ENCODE measurements at regions not wholly inside any gene's neighbourhood (a gene's known extent, or its start where the extent isn't known, plus 50 kb on each side); places are given as distances from the start of the nearest gene placed in this dataset.

DNA sequence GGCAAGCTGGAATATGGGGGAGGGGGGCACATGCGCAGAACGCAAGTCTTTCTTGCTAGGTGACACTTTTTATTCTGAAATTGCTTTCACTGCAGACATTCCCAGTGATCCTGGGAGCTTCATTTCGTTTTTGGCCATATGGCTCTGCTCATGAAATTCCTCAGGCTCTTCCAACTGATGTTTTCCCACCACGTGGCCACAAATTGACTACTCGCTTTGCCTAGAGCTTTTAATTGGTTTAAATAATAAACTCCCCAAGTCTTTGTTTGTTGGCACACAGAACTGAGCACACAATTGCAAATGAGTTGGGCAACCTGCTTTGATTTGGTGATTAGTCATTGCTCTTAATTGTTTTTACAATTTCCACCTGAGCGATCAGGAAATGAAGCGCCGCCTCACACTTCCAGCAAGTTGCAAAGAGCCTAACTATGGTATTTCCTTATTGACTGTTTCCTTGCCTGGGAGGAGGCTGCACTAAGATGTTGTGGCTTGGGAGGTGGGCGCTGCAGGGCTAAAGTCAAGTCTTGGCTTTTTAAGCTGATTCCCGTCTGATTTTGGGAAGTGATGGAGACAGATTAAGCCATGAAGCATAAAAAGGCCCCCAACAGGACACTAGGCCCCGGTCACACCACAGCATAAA, 282.5 kb downstream of the ZIC3 start:
- Mint-ChIP-seq H3K4me3 (no peak overlapping the region), H3K36me3 (no peaks in the 10 kb centered on the region), H3K4me1 (peaks cover 37% of the 10 kb centered on the region), H3K27me3 (ENCODE audit: low read depth) (peaks cover 7% of the 10 kb centered on the region), H3K27ac (no peak overlapping the region), H3K9me3 (no peaks in the 10 kb centered on the region)
- peak; percentile 79 for ATAC-seq
- DNase-seq (ENCODE audit: low spot score), result no peak
- ChIA-PET CTCF (interaction anchor here (0.6 kb wide), 1 partner anchor 863 kb away, joined by 3 read pairs; the partner anchor contains the start of gene FGF13), POLR2A (no interaction called here)
- no peak for TF ChIP-seq CBFB (CRISPR knock-in tag; IDR thresholded peaks at IDR 0.05; ENCODE audit: low read depth)
- TF ChIP-seq USF2 (CRISPR knock-in tag; IDR thresholded peaks at IDR 0.05), result peak; percentile 57
- no peak for TF ChIP-seq ZNF219 (CRISPR knock-in tag; IDR thresholded peaks at IDR 0.05; ENCODE audit: borderline replicate concordance)
- TF ChIP-seq, protein P1, sequence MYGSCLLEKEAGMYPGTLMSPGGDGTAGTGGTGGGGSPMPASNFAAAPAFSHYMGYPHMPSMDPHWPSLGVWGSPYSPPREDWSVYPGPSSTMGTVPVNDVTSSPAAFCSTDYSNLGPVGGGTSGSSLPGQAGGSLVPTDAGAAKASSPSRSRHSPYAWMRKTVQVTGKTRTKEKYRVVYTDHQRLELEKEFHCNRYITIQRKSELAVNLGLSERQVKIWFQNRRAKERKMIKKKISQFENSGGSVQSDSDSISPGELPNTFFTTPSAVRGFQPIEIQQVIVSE (CRISPR knock-in tag; IDR thresholded peaks at IDR 0.05; ENCODE audit: borderline replicate concordance), result no peak
- TF ChIP-seq PRRX2 (CRISPR knock-in tag; IDR thresholded peaks at IDR 0.05), result no peak
- TF ChIP-seq MXD4 (CRISPR knock-in tag; IDR thresholded peaks at IDR 0.05; ENCODE audit: borderline replicate concordance), result no peak
- TF ChIP-seq JAZF1 (CRISPR knock-in tag; IDR thresholded peaks at IDR 0.05), result no peak
- TF ChIP-seq, protein P2, sequence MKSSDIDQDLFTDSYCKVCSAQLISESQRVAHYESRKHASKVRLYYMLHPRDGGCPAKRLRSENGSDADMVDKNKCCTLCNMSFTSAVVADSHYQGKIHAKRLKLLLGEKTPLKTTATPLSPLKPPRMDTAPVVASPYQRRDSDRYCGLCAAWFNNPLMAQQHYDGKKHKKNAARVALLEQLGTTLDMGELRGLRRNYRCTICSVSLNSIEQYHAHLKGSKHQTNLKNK (CRISPR knock-in tag; IDR thresholded peaks at IDR 0.05), result no peak
- TF ChIP-seq CREB1 (CRISPR knock-in tag; IDR thresholded peaks at IDR 0.05), result no peak
- TF ChIP-seq ATF6 (CRISPR knock-in tag; IDR thresholded peaks at IDR 0.05), result no peak
- TF ChIP-seq FOXK1 (CRISPR knock-in tag; IDR thresholded peaks at IDR 0.05), result no peak
- no peak for TF ChIP-seq ZNF512 (CRISPR knock-in tag; IDR thresholded peaks at IDR 0.05; ENCODE audit: borderline replicate concordance)
- no peak for TF ChIP-seq RELA (CRISPR knock-in tag; IDR thresholded peaks at IDR 0.05; ENCODE audit: borderline replicate concordance)
- TF ChIP-seq TP53 (CRISPR knock-in tag; IDR thresholded peaks at IDR 0.05), result no peak
- no peak for TF ChIP-seq NFYB (CRISPR knock-in tag; conservative IDR thresholded peaks at IDR 0.05; ENCODE audit: low read depth)
- TF ChIP-seq, protein P3, sequence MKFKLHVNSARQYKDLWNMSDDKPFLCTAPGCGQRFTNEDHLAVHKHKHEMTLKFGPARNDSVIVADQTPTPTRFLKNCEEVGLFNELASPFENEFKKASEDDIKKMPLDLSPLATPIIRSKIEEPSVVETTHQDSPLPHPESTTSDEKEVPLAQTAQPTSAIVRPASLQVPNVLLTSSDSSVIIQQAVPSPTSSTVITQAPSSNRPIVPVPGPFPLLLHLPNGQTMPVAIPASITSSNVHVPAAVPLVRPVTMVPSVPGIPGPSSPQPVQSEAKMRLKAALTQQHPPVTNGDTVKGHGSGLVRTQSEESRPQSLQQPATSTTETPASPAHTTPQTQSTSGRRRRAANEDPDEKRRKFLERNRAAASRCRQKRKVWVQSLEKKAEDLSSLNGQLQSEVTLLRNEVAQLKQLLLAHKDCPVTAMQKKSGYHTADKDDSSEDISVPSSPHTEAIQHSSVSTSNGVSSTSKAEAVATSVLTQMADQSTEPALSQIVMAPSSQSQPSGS (CRISPR knock-in tag; IDR thresholded peaks at IDR 0.05; ENCODE audit: borderline replicate concordance, low read depth), result no peak
- TF ChIP-seq, protein P4, sequence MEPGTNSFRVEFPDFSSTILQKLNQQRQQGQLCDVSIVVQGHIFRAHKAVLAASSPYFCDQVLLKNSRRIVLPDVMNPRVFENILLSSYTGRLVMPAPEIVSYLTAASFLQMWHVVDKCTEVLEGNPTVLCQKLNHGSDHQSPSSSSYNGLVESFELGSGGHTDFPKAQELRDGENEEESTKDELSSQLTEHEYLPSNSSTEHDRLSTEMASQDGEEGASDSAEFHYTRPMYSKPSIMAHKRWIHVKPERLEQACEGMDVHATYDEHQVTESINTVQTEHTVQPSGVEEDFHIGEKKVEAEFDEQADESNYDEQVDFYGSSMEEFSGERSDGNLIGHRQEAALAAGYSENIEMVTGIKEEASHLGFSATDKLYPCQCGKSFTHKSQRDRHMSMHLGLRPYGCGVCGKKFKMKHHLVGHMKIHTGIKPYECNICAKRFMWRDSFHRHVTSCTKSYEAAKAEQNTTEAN (CRISPR knock-in tag; IDR thresholded peaks at IDR 0.05), result no peak
- no peak for TF ChIP-seq NR3C1 (CRISPR knock-in tag; conservative IDR thresholded peaks at IDR 0.05; ENCODE audit: low read depth)
- no peak for TF ChIP-seq IRF2 (CRISPR knock-in tag; IDR thresholded peaks at IDR 0.05; ENCODE audit: borderline replicate concordance, low read depth)
- no peak for TF ChIP-seq ZNF232 (CRISPR knock-in tag; IDR thresholded peaks at IDR 0.05)
- peak; percentile 70 for TF ChIP-seq ETV6 (CRISPR knock-in tag; IDR thresholded peaks at IDR 0.05)
- TF ChIP-seq, protein P5, sequence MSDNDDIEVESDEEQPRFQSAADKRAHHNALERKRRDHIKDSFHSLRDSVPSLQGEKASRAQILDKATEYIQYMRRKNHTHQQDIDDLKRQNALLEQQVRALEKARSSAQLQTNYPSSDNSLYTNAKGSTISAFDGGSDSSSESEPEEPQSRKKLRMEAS (CRISPR knock-in tag; IDR thresholded peaks at IDR 0.05), result peak; percentile 22; the same call in 1 of the 2 replicates
- TF ChIP-seq PREB (CRISPR knock-in tag; IDR thresholded peaks at IDR 0.05; ENCODE audit: borderline replicate concordance), result no peak
- no peak for TF ChIP-seq MLX (CRISPR knock-in tag; IDR thresholded peaks at IDR 0.05)
- TF ChIP-seq GABPB1 (CRISPR knock-in tag; IDR thresholded peaks at IDR 0.05), result no peak
- TF ChIP-seq, protein P6, sequence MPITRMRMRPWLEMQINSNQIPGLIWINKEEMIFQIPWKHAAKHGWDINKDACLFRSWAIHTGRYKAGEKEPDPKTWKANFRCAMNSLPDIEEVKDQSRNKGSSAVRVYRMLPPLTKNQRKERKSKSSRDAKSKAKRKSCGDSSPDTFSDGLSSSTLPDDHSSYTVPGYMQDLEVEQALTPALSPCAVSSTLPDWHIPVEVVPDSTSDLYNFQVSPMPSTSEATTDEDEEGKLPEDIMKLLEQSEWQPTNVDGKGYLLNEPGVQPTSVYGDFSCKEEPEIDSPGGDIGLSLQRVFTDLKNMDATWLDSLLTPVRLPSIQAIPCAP (CRISPR knock-in tag; IDR thresholded peaks at IDR 0.05), result no peak
